H1 (cell line): ENCODE measurements at regions not wholly inside any gene's neighbourhood (a gene's known extent, or its start where the extent isn't known, plus 50 kb on each side); places are given as distances from the start of the nearest gene placed in this dataset.

Experiments
- CTCF ChIA-PET: fragments of 300-600 bp; sonication (Branson Sonifier 250); formaldehyde crosslinking; loops from one replicate; lab custom pipeline; 2021; ENCODE audit not compliant: partially characterized antibody; lab: Charles Lee
- POLR2A ChIA-PET: fragments of 300-600 bp; sonication (Branson Sonifier 250); formaldehyde crosslinking; loops from one replicate; lab custom pipeline; 2021; ENCODE audit warnings: inconsistent platforms; ENCODE audit not compliant: partially characterized antibody; lab: Charles Lee
- DNase-seq, 2 experiments: peaks; one replicate each; pipeline versions ENCODE4 v3.0.0 to v3.0.0-alpha.2; 2010 to 2022; ENCODE audit warnings: low spot score in 2 of 2, low read depth in 1 of 2, mixed read lengths in 1 of 2
- FAIRE-seq: peaks from 2 replicates; lab custom pipeline; 2011; peaks lifted over from hg19 to GRCh38; lab: Jason Lieb, UNC
- H2AFZ ChIP-seq: 2 replicates; pipeline ENCODE4 v1.8.1; 2012; ENCODE audit warnings: low read length, inconsistent platforms
- H2AK5ac ChIP-seq: 2 replicates; pipeline ENCODE4 v1.6.1; 2013; ENCODE audit warnings: low read depth, low read length
- H2BK120ac ChIP-seq: replicated peaks from 2 replicates; pipeline ENCODE3; 2013; ENCODE audit warnings: low read depth, low read length, inconsistent platforms
- H2BK12ac ChIP-seq: 2 replicates; pipeline ENCODE4 v1.6.1; 2013; ENCODE audit warnings: low read depth, low read length
- H2BK15ac ChIP-seq: 2 replicates; pipeline ENCODE4 v1.6.1; 2013; ENCODE audit warnings: low read length
- H2BK20ac ChIP-seq: 2 replicates; pipeline ENCODE4 v1.6.1; 2013; ENCODE audit warnings: low read length
- H2BK5ac ChIP-seq: 2 replicates; pipeline ENCODE4 v1.6.1; 2013; ENCODE audit warnings: low read depth, low read length
- H3K14ac ChIP-seq: 2 replicates; pipeline ENCODE4 v1.6.1; 2013; ENCODE audit warnings: inconsistent platforms; ENCODE audit not compliant: insufficient read length
- H3K18ac ChIP-seq: 2 replicates; pipeline ENCODE4 v1.6.1; 2013; ENCODE audit warnings: low read length; ENCODE audit errors: extremely low read depth
- H3K23ac ChIP-seq: 2 replicates; pipeline ENCODE4 v1.6.1; 2013; ENCODE audit warnings: inconsistent platforms; ENCODE audit not compliant: insufficient read length
- H3K23me2 ChIP-seq: 2 replicates; pipeline ENCODE4 v1.6.1; 2013; ENCODE audit warnings: low read depth, low read length
- H3K27ac ChIP-seq: 2 replicates; pipeline ENCODE4 v1.6.1; 2011; ENCODE audit warnings: low read depth, low read length, inconsistent platforms
- H3K27me3 ChIP-seq, 4 experiments: replicated peaks in 1 of 4; 1 replicate in 1 of 4; 2 replicates in 3 of 4; pipeline versions ENCODE4 v1.6.1 to v1.8.1; 2011 to 2013; ENCODE audit warnings: low read length in 3 of 4, mild to moderate bottlenecking in 3 of 4, inconsistent platforms in 2 of 4, mixed read lengths in 2 of 4, moderate library complexity in 1 of 4; ENCODE audit not compliant: control insufficient read depth in 3 of 4, insufficient read depth in 3 of 4; ENCODE audit errors: extremely low read depth in 1 of 4
- H3K36me3 ChIP-seq, 4 experiments: 2 replicates each; pipeline versions ENCODE4 v1.6.1 to v1.8.1; 2011 to 2013; ENCODE audit warnings: mild to moderate bottlenecking in 4 of 4, low read length in 3 of 4, moderate library complexity in 2 of 4, control low read depth in 1 of 4, inconsistent platforms in 1 of 4; ENCODE audit not compliant: insufficient read depth in 4 of 4, control insufficient read depth in 2 of 4
- H3K4ac ChIP-seq: replicated peaks from 2 replicates; pipeline ENCODE3; 2013; ENCODE audit warnings: low read length, low read depth, mixed read lengths, inconsistent platforms; ENCODE audit not compliant: insufficient read length
- H3K4me1 ChIP-seq, 4 experiments: replicated peaks in 1 of 4; 1 replicate in 1 of 4; 2 replicates in 3 of 4; pipeline versions ENCODE4 v1.6.1 to v1.8.1; 2011 to 2013; ENCODE audit warnings: low read length in 3 of 4, inconsistent platforms in 2 of 4, mixed read lengths in 1 of 4; ENCODE audit not compliant: insufficient read depth in 4 of 4, control insufficient read depth in 3 of 4
- H3K4me2 ChIP-seq, 2 experiments: 2 replicates each; pipeline versions ENCODE4 v1.6.1 to v1.8.1; 2011 to 2013; ENCODE audit warnings: low read depth in 2 of 2, low read length in 2 of 2, control low read depth in 1 of 2, inconsistent platforms in 1 of 2, mild to moderate bottlenecking in 1 of 2; ENCODE audit not compliant: insufficient read depth in 1 of 2
- H3K4me3 ChIP-seq, 4 experiments: fragments of 200-600, 300-600 bp in 1 of 4; sonication (generic), shearing (Covaris generic), sonication (Bioruptor Twin) in 1 of 4; 2 replicates each; pipeline versions ENCODE4 v1.5.1 to v1.8.1; 2011 to 2016; ENCODE audit warnings: low read length in 4 of 4, low read depth in 3 of 4, control low read depth in 2 of 4, inconsistent platforms in 2 of 4, mild to moderate bottlenecking in 2 of 4, mixed read lengths in 1 of 4, moderate library complexity in 1 of 4; ENCODE audit not compliant: insufficient read depth in 2 of 4; ENCODE audit errors: extremely low read depth in 1 of 4
- H3K56ac ChIP-seq: replicated peaks from 2 replicates; pipeline ENCODE3; 2013; ENCODE audit warnings: low read depth, mild to moderate bottlenecking, mixed read lengths, low read length, inconsistent platforms; ENCODE audit not compliant: insufficient read length
- H3K79me1 ChIP-seq: 2 replicates; pipeline ENCODE4 v1.6.1; 2013; ENCODE audit warnings: low read depth, low read length, control low read depth
- H3K79me2 ChIP-seq, 2 experiments: 2 replicates each; pipeline versions ENCODE4 v1.6.1 to v1.8.1; 2012 to 2013; ENCODE audit warnings: low read length in 2 of 2, mild to moderate bottlenecking in 2 of 2, inconsistent platforms in 1 of 2; ENCODE audit not compliant: insufficient read depth in 2 of 2, control insufficient read depth in 1 of 2
- H3K9ac ChIP-seq, 4 experiments: replicated peaks in 1 of 4; 1 replicate in 1 of 4; 2 replicates in 3 of 4; pipeline versions ENCODE4 v1.6.1 to v1.8.1; 2011 to 2013; ENCODE audit warnings: low read depth in 3 of 4, low read length in 3 of 4, control low read depth in 2 of 4, mild to moderate bottlenecking in 2 of 4, moderate library complexity in 2 of 4, inconsistent platforms in 1 of 4; ENCODE audit errors: extremely low read depth in 1 of 4
- H3K9me3 ChIP-seq, 2 experiments: 2 replicates each; pipeline versions ENCODE4 v1.6.1 to v1.8.1; 2012 to 2013; ENCODE audit warnings: mild to moderate bottlenecking in 2 of 2, moderate library complexity in 2 of 2, control low read depth in 1 of 2, inconsistent platforms in 1 of 2, low read depth in 1 of 2, low read length in 1 of 2, mixed read lengths in 1 of 2; ENCODE audit not compliant: insufficient read depth in 2 of 2
- H4K20me1 ChIP-seq, 2 experiments: replicated peaks in 1 of 2; 2 replicates each; pipeline versions ENCODE3 to v1.8.1; 2011 to 2013; ENCODE audit warnings: inconsistent platforms in 2 of 2, low read length in 2 of 2, mild to moderate bottlenecking in 1 of 2; ENCODE audit not compliant: insufficient read depth in 2 of 2, control insufficient read depth in 1 of 2
- H4K5ac ChIP-seq: 2 replicates; pipeline ENCODE4 v1.6.1; 2013; ENCODE audit warnings: low read length, low read depth, mixed read lengths, inconsistent platforms; ENCODE audit not compliant: insufficient read length
- H4K8ac ChIP-seq: 2 replicates; pipeline ENCODE4 v1.8.0; 2013; ENCODE audit warnings: mild to moderate bottlenecking, moderate library complexity, low read length, inconsistent platforms; ENCODE audit not compliant: insufficient read depth; ENCODE audit errors: extremely low read depth
- H4K91ac ChIP-seq: replicated peaks from 2 replicates; pipeline ENCODE3; 2013; ENCODE audit warnings: low read length, mixed read lengths, inconsistent platforms; ENCODE audit not compliant: insufficient read length
- SRF ChIP-seq: IDR thresholded peaks from 2 replicates; pipeline ENCODE4 v1.6.1; 2011; ENCODE audit warnings: mild to moderate bottlenecking, low read depth, low read length, moderate library complexity
- WGBS, 2 experiments: shearing (Covaris generic) in 1 of 2; methylation state at CpG; one replicate each; pipeline versions ENCODE4 v1.1.6 to v1.1.7; 2013 to 2015; ENCODE audit warnings: low lambda C conversion rate in 2 of 2, mixed read lengths in 2 of 2, inconsistent platforms in 1 of 2, low coverage in 1 of 2, missing lambda C conversion rate in 1 of 2; ENCODE audit not compliant: insufficient replicate concordance in 2 of 2, insufficient coverage in 1 of 2, insufficient read length in 1 of 2; ENCODE audit errors: extremely low coverage in 1 of 2, missing lambda C conversion rate in 1 of 2; 5-methylcytosine and 5-hydroxymethylcytosine counted together
- TF ChIP-seq, protein P1 (sequence below): IDR thresholded peaks from 2 replicates; pipeline ENCODE4 v1.6.1; 2012; ENCODE audit warnings: low read length, inconsistent platforms

DNA sequence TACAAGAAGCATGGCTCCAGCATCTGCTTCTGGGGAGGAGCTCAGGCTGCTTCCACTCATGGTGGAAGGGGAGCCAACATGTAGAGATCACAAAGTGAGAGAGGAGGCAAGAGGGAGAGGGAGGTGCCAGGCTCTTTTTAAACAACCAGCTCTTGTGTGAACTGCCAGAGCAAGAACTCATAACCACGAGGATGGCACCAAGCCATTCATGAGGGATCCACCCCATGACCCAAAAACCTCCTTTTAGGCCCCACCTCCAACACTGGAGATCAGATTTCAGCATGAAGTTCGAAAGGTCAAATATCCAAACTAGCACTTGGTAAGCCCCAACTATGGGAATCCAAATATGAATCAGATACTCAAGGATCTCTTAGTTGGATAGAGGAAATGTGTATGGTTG, 131.2 kb downstream of the RXFP2 start:
- Histone ChIP-seq H3K23me2 (no peaks in the 10 kb centered on the region), H3K4me3 (no peak overlapping the region), H3K36me3 (no peaks in the 10 kb centered on the region), H3K4ac (no peak overlapping the region), H3K56ac (no peak overlapping the region), H3K18ac (no peak overlapping the region), H4K20me1 (no peaks in the 10 kb centered on the region), H2BK20ac (no peak overlapping the region), H4K5ac (no peak overlapping the region), H2AK5ac (no peak overlapping the region), H4K8ac (no peak overlapping the region), H2BK12ac (no peak overlapping the region), H4K91ac (no peak overlapping the region), H3K79me2 (no peaks in the 10 kb centered on the region), H3K27me3 (no peaks in the 10 kb centered on the region), H3K9me3 (no peaks in the 10 kb centered on the region), H3K4me1 (no peaks in the 10 kb centered on the region; a peak in 1 of 7 replicates), H2AFZ (no peak overlapping the region), H3K4me2 (no peak overlapping the region), H3K27ac (no peak overlapping the region), H3K14ac (no peak overlapping the region), H3K9ac (no peak overlapping the region), H2BK5ac (no peak overlapping the region), H3K23ac (no peak overlapping the region), H2BK15ac (no peak overlapping the region), H3K79me1 (no peaks in the 10 kb centered on the region), H2BK120ac (no peak overlapping the region)
- 74% methylated on average over 2 of the region's 2 CpGs; no CpG with 5 or more reads in 1 of the 2 experiments for WGBS, 2 experiments
- POLR2A ChIA-PET, result no interaction called here
- FAIRE-seq (no peak), DNase-seq (no peak)
- CTCF ChIA-PET, result interaction anchor here (1.1 to 1.7 kb wide), 2 partner anchors 39 to 376 kb away, joined by 3 to 8 read pairs; no protein-coding TSS in a partner anchor
- TF ChIP-seq SRF, result no peak
- TF ChIP-seq, protein P1, sequence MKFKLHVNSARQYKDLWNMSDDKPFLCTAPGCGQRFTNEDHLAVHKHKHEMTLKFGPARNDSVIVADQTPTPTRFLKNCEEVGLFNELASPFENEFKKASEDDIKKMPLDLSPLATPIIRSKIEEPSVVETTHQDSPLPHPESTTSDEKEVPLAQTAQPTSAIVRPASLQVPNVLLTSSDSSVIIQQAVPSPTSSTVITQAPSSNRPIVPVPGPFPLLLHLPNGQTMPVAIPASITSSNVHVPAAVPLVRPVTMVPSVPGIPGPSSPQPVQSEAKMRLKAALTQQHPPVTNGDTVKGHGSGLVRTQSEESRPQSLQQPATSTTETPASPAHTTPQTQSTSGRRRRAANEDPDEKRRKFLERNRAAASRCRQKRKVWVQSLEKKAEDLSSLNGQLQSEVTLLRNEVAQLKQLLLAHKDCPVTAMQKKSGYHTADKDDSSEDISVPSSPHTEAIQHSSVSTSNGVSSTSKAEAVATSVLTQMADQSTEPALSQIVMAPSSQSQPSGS, result no peak
